Suprapubic skin (tissue), 4 donors: ENCODE measurements at regions not wholly inside any gene's neighbourhood (a gene's known extent, or its start where the extent isn't known, plus 50 kb on each side); places are given as distances from the start of the nearest gene placed in this dataset.

Experiments
- EP300 ChIP-seq: sonication (generic); formaldehyde crosslinking; IDR thresholded peaks from one replicate; pipeline ENCODE4 v1.6.1; 2017; ENCODE audit warnings: antibody characterized with exemption
- POLR2A ChIP-seq, 2 donors: fragments of 450-650 bp; IDR thresholded peaks; one replicate each; pipeline ENCODE4 v1.6.1; 2017; ENCODE audit warnings: antibody characterized with exemption in 2 of 2, mild to moderate bottlenecking in 2 of 2, moderate library complexity in 2 of 2
- POLR2AphosphoS5 ChIP-seq, 3 donors: sonication (generic); formaldehyde crosslinking; IDR thresholded peaks; one replicate each; pipeline ENCODE4 v1.6.1; 2017; ENCODE audit warnings: antibody characterized with exemption in 3 of 3
- TF ChIP-seq, protein P1 (sequence below), 2 donors: fragments of 200-600 bp in 1 of 2; fragments of 450-650 bp in 1 of 2; sonication (generic) in 1 of 2; IDR thresholded peaks; one replicate each; pipeline ENCODE4 v1.5.1; 2016 to 2019; ENCODE audit warnings: antibody characterized with exemption in 2 of 2, mild to moderate bottlenecking in 1 of 2, moderate library complexity in 1 of 2

DNA sequence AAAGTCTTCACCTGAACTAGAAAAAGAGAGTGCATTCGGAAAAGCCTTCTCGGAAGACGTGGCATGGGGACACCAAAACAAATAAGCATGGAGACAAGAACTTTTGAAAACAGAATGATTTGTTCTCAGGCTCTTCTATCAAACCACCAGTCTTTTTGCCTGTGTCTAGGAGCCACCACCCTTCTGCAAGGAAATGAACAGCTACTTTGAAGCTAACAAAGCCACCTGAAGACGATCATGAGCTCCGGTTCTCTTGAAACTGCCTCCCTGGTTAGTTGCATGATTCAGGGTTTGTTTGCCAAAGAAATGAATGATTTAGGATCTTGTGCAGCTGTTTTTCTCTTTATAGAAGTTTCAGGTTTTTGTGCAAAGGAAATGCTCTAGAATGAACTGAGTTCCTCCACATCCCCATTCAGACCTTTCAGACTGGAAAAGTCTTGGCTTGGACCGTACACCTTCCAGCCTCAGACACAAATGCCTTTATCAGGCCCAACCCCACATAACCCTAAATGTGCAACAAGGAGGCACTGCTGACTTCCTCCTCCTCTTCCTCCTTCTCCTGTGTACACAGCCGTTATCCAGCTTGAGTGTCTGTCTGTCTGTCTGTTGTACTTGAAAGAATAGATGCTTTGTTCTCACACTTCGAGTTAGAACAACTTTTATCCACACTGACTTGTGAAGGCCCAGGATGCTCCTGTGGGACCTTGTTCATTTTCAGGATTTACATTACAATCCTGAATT lies 334.8 kb upstream of the KLF3 start:
- TF ChIP-seq POLR2AphosphoS5 (IDR thresholded peaks at IDR 0.05) (no peak), POLR2A (IDR thresholded peaks at IDR 0.05) (no peak), EP300 (no peak)
- TF ChIP-seq, protein P1, sequence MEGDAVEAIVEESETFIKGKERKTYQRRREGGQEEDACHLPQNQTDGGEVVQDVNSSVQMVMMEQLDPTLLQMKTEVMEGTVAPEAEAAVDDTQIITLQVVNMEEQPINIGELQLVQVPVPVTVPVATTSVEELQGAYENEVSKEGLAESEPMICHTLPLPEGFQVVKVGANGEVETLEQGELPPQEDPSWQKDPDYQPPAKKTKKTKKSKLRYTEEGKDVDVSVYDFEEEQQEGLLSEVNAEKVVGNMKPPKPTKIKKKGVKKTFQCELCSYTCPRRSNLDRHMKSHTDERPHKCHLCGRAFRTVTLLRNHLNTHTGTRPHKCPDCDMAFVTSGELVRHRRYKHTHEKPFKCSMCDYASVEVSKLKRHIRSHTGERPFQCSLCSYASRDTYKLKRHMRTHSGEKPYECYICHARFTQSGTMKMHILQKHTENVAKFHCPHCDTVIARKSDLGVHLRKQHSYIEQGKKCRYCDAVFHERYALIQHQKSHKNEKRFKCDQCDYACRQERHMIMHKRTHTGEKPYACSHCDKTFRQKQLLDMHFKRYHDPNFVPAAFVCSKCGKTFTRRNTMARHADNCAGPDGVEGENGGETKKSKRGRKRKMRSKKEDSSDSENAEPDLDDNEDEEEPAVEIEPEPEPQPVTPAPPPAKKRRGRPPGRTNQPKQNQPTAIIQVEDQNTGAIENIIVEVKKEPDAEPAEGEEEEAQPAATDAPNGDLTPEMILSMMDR (IDR thresholded peaks at IDR 0.05): no peak
